ENCODE measurements at regions not wholly inside any gene's neighbourhood (a gene's known extent, or its start where the extent isn't known, plus 50 kb on each side); places are given as distances from the start of the nearest gene placed in this dataset.

- Histone ChIP-seq H3K4me3 (no peak overlapping the region), H3K27me3 (no peaks in the 10 kb centered on the region), H3K27ac (no peak overlapping the region), H3K4me1 (ENCODE audit: insufficient read depth) (no peaks in the 10 kb centered on the region), H3K36me3 (no peaks in the 10 kb centered on the region), H3K9me3 (no peaks in the 10 kb centered on the region)
- no peak for DNase-seq
- WGBS, 3 donors = 73 to 85% (median 84%) methylated on average over 1 of the region's 1 CpG
- intact Hi-C loops (cut with DNase I) = no loop called here
- TF ChIP-seq EP300 (IDR thresholded peaks at IDR 0.05) = no peak
- TF ChIP-seq POLR2A (IDR thresholded peaks at IDR 0.05) = no peak
- TF ChIP-seq, protein P1, sequence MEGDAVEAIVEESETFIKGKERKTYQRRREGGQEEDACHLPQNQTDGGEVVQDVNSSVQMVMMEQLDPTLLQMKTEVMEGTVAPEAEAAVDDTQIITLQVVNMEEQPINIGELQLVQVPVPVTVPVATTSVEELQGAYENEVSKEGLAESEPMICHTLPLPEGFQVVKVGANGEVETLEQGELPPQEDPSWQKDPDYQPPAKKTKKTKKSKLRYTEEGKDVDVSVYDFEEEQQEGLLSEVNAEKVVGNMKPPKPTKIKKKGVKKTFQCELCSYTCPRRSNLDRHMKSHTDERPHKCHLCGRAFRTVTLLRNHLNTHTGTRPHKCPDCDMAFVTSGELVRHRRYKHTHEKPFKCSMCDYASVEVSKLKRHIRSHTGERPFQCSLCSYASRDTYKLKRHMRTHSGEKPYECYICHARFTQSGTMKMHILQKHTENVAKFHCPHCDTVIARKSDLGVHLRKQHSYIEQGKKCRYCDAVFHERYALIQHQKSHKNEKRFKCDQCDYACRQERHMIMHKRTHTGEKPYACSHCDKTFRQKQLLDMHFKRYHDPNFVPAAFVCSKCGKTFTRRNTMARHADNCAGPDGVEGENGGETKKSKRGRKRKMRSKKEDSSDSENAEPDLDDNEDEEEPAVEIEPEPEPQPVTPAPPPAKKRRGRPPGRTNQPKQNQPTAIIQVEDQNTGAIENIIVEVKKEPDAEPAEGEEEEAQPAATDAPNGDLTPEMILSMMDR (IDR thresholded peaks at IDR 0.05) = no peak
Measured at GRCh38 chr2:139492131-139492680, 712.0 kb upstream of the NXPH2 start.

- H3K9me3 ChIP-seq = no peaks in the 10 kb centered on the region
- no peak overlapping the region for H3K4me3 ChIP-seq
- WGBS, 3 donors = 80 to 86% (median 85%) methylated on average over 3 of the region's 3 CpGs
- intact Hi-C loops (cut with DNase I) = no loop called here
- TF ChIP-seq, protein P1 (IDR thresholded peaks at IDR 0.05) = no peak
- TF ChIP-seq POLR2A (IDR thresholded peaks at IDR 0.05) (no peak), EP300 (IDR thresholded peaks at IDR 0.05) (no peak)
- H3K27ac ChIP-seq = no peak overlapping the region
- H3K27me3 ChIP-seq = no peaks in the 10 kb centered on the region
- H3K4me1 ChIP-seq (ENCODE audit: insufficient read depth) = no peaks in the 10 kb centered on the region
- no peak for DNase-seq
- H3K36me3 ChIP-seq = no peaks in the 10 kb centered on the region
Measured at GRCh38 chr2:139480161-139480650, 700.0 kb upstream of the NXPH2 start.

GRCh38 chr2:139478165-139478914 is 698.1 kb upstream of the NXPH2 start:
- Histone ChIP-seq H3K9me3 (no peaks in the 10 kb centered on the region), H3K4me3 (no peak overlapping the region), H3K4me1 (ENCODE audit: insufficient read depth) (no peaks in the 10 kb centered on the region), H3K27ac (no peak overlapping the region), H3K27me3 (no peaks in the 10 kb centered on the region), H3K36me3 (no peaks in the 10 kb centered on the region)
- intact Hi-C loops (cut with DNase I) = no loop called here
- 48 to 51% (median 51%) methylated on average over 3 of the region's 3 CpGs for WGBS, 3 donors
- no peak for DNase-seq
- no peak for TF ChIP-seq POLR2A (IDR thresholded peaks at IDR 0.05)
- TF ChIP-seq, protein P1 (IDR thresholded peaks at IDR 0.05) = no peak
- TF ChIP-seq EP300 (IDR thresholded peaks at IDR 0.05) = no peak

DNA sequence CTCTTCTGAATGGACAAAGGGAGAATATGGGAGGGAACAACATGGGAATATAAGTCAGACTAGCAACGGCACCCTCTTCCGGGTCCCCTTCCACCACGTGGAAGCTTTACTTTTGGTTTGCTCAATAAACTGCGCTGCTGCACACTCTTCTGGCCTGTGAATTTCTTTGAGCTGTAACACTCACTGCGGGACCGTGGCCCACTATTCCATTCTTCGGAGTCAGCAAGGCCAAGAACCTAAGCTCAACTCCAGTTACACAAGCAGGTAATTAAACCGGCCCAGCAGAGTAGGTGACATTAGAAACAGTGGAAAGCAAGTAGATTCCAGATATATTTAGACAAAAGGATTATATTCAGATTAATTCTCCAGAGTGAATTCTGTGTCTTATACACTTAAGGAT is 697.4 kb upstream of the NXPH2 start:
- Histone ChIP-seq H3K36me3 (no peaks in the 10 kb centered on the region), H3K4me1 (ENCODE audit: insufficient read depth) (no peaks in the 10 kb centered on the region), H3K27ac (no peak overlapping the region), H3K9me3 (no peaks in the 10 kb centered on the region), H3K4me3 (no peak overlapping the region), H3K27me3 (no peaks in the 10 kb centered on the region)
- intact Hi-C loops (cut with DNase I) = no loop called here
- TF ChIP-seq, protein P1 (IDR thresholded peaks at IDR 0.05) = no peak
- TF ChIP-seq EP300 (IDR thresholded peaks at IDR 0.05) (no peak), POLR2A (IDR thresholded peaks at IDR 0.05) (no peak)
- no peak for DNase-seq
- 85 to 91% (median 86%) methylated on average over 8 of the region's 8 CpGs for WGBS, 3 donors
